Right lobe of liver (tissue), 4 donors: ENCODE measurements at regions not wholly inside any gene's neighbourhood (a gene's known extent, or its start where the extent isn't known, plus 50 kb on each side); places are given as distances from the start of the nearest gene placed in this dataset.

ENCODE experiments used
- POLR2A ChIP-seq: fragments of 450-650 bp; IDR thresholded peaks from one replicate; pipeline ENCODE4 v1.6.1; 2017; ENCODE audit warnings: antibody characterized with exemption, mild to moderate bottlenecking
- TF ChIP-seq, protein P1 (sequence below), 4 donors: fragments of 200-600 bp in 3 of 4; fragments of 450-650 bp in 1 of 4; IDR thresholded peaks; one replicate each; pipeline versions ENCODE4 v1.5.1 to v1.8.0; 2016 to 2022; ENCODE audit warnings: antibody characterized with exemption in 4 of 4, mild to moderate bottlenecking in 2 of 4
- donor health status: DM: no; HTN: no; CAD: no.
- donor health status: DM: no; HTN: no; CAD: no.
- donor health status: DM: no; HTN: yes; CAD: no.

DNA sequence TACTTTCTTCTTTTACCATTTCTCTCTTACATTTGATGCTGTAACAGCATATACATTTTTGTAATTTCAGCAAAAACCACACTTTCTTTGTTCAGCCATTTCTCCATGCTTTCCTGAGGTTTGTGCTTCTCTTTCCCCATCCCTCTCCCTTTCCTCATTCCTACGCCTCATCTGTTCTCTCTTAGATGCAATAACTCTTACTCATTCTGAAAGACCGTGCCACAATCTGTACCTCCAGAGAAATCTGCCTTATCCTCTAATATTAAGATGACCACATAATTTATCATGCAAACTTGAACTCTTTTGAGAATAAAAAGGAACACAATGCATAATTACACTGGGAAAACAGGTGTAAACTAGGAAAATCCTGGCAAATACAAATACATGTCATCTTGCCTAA is 588.9 kb downstream of the JRKL start:
- TF ChIP-seq, protein P1, sequence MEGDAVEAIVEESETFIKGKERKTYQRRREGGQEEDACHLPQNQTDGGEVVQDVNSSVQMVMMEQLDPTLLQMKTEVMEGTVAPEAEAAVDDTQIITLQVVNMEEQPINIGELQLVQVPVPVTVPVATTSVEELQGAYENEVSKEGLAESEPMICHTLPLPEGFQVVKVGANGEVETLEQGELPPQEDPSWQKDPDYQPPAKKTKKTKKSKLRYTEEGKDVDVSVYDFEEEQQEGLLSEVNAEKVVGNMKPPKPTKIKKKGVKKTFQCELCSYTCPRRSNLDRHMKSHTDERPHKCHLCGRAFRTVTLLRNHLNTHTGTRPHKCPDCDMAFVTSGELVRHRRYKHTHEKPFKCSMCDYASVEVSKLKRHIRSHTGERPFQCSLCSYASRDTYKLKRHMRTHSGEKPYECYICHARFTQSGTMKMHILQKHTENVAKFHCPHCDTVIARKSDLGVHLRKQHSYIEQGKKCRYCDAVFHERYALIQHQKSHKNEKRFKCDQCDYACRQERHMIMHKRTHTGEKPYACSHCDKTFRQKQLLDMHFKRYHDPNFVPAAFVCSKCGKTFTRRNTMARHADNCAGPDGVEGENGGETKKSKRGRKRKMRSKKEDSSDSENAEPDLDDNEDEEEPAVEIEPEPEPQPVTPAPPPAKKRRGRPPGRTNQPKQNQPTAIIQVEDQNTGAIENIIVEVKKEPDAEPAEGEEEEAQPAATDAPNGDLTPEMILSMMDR (IDR thresholded peaks at IDR 0.05): no peak
- no peak for TF ChIP-seq POLR2A
